Activated CD8-positive, alpha-beta T cell treated with anti-CD3 and anti-CD28 coated beads, Interleukin-2, amount 10 ng/mL, durations not matched to agents 7 days and 5 days (primary cell): ENCODE measurements at regions not wholly inside any gene's neighbourhood (a gene's known extent, or its start where the extent isn't known, plus 50 kb on each side); places are given as distances from the start of the nearest gene placed in this dataset.

Experiments
- ATAC-seq: fragments of 150-1000 bp; cut with Tn5 transposase; one replicate; pipeline ENCODE4 v1.10.0; 2021; ENCODE audit warnings: moderate library complexity
- CTCF ChIA-PET: fragments of 350-600 bp; sonication (Branson Sonifier 250); formaldehyde crosslinking; loops from one replicate; lab custom pipeline; 2021; ENCODE audit warnings: antibody characterized with exemption; lab: Charles Lee
- POLR2A ChIA-PET: fragments of 350-600 bp; sonication (Branson Sonifier 250); formaldehyde crosslinking; loops from one replicate; lab custom pipeline; 2021; ENCODE audit warnings: antibody characterized with exemption; lab: Charles Lee
- DNase-seq: peaks from one replicate; pipeline ENCODE4 v3.0.0-alpha.2; 2020
- H3K27ac Mint-ChIP-seq: one replicate; pipeline ENCODE4 v1.8.0; 2021; ENCODE audit warnings: mild to moderate bottlenecking, mixed read lengths
- H3K27me3 Mint-ChIP-seq: one replicate; pipeline ENCODE4 v1.8.0; 2021; ENCODE audit warnings: low read depth, mixed read lengths
- H3K36me3 Mint-ChIP-seq: one replicate; pipeline ENCODE4 v1.8.0; 2021; ENCODE audit warnings: low read depth, mixed read lengths
- H3K4me1 Mint-ChIP-seq: one replicate; pipeline ENCODE4 v1.8.0; 2021; ENCODE audit warnings: low read depth, mixed read lengths
- H3K4me3 Mint-ChIP-seq: one replicate; pipeline ENCODE4 v1.8.0; 2021; ENCODE audit warnings: mild to moderate bottlenecking, mixed read lengths
- H3K9me3 Mint-ChIP-seq: one replicate; pipeline ENCODE4 v1.8.0; 2022; ENCODE audit warnings: mixed read lengths; ENCODE audit not compliant: insufficient read depth

DNA sequence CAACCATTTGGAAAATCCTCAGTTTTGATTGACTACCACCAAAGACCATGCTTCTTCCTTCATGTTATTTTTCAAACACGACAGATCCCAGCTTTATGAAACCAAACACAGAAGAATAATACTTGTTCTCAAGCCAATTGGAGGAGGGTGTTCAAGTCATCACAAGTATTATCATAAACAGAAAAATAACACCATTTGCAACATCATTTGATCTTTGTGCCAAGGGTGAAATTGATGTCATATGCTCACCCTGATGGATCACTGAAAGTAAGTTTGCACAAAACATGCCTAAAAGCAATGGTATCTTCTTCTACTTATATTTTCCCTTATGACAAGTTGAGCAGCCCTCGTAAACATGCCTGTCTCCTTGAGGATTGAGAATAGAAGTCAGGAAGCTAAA, 448.0 kb upstream of the ZEB2 start:
- Mint-ChIP-seq H3K27ac (no peak overlapping the region), H3K9me3 (peaks cover 8% of the 10 kb centered on the region)
- CTCF ChIA-PET = no interaction called here

DNA sequence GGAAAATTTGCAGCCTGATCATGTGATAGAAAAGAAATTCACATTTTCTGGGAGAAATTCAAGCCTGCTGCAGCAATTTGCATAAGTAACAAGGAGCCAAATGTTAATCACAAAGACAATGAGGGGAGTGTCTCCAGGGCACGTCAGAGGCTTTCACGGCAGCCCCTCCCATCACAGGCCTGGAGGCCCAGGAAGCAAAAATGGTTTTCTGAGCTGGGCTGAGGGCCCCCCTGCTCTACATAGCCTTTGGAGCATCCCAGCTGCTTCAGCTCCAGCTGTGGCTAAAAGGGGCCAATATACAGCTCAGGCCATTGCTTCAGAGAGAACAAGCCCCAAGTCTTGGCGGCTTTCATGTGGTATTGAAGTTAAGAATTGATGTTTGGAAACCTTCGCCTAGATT, 445.3 kb upstream of the ZEB2 start:
- ATAC-seq (no peak), DNase-seq (no peak)
- H3K27ac Mint-ChIP-seq = no peak overlapping the region
- H3K4me3 Mint-ChIP-seq = no peak overlapping the region
- H3K4me1 Mint-ChIP-seq = no peaks in the 10 kb centered on the region
- CTCF ChIA-PET = no interaction called here
- no peaks in the 10 kb centered on the region for H3K36me3 Mint-ChIP-seq
- POLR2A ChIA-PET = no interaction called here
- peaks cover 8% of the 10 kb centered on the region for H3K9me3 Mint-ChIP-seq
- no peaks in the 10 kb centered on the region for H3K27me3 Mint-ChIP-seq

More for the DNA sequence above, 448.0 kb upstream of the ZEB2 start:
- ATAC-seq (no peak), DNase-seq (no peak)
- POLR2A ChIA-PET = no interaction called here
- Mint-ChIP-seq H3K27me3 (no peaks in the 10 kb centered on the region), H3K4me3 (no peak overlapping the region), H3K36me3 (no peaks in the 10 kb centered on the region), H3K4me1 (no peaks in the 10 kb centered on the region)

DNA sequence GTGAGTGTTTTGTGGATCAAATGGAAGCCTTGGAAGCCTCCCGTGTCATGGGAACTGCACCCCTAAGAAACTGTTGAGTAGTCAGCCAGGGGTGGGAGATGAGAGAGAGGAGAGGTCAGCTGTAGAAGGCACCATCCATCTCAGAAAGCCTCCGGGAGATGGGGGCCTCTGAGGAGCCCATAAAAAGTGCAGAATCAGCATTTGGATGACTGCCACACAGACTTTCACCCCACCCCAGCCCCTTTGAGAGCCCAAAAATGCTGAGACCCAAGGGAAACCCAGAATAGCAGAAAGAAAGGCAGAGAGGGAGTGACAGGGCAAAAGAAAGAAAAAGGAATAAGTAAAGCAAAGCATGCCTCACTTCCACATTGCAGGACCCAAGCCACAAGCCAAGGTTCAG, 443.1 kb upstream of the ZEB2 start:
- Mint-ChIP-seq H3K9me3 (peaks cover 8% of the 10 kb centered on the region), H3K36me3 (no peaks in the 10 kb centered on the region), H3K4me1 (no peaks in the 10 kb centered on the region), H3K27ac (no peak overlapping the region), H3K27me3 (peaks cover 3% of the 10 kb centered on the region), H3K4me3 (no peak overlapping the region)
- POLR2A ChIA-PET = no interaction called here
- CTCF ChIA-PET = no interaction called here
- no peak for ATAC-seq
- no peak for DNase-seq

DNA sequence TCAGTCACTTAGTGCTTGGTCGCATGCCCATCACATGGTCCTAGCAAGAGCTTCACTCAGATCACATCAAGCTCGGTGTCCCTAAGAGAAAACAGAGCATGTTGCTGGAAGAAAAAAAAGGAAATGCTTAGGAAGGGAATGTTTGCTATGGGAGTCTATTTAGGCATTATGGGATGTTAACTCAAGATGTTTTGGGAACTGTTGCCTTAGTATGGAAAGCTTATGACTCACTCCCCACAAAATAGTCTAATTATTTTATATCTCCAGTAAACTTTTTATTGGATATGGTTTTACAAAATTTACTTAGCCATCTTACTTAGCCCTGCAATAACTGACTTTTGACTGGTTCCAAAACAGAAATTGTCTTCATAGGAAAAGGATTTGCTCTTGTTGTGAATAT, 439.5 kb upstream of the ZEB2 start:
- H3K27me3 Mint-ChIP-seq = peaks cover 3% of the 10 kb centered on the region
- H3K4me1 Mint-ChIP-seq = no peaks in the 10 kb centered on the region
- H3K9me3 Mint-ChIP-seq = peaks cover 1% of the 10 kb centered on the region
- DNase-seq = no peak
- POLR2A ChIA-PET = no interaction called here
- H3K27ac Mint-ChIP-seq = no peak overlapping the region
- H3K4me3 Mint-ChIP-seq = no peak overlapping the region
- no peak for ATAC-seq
- CTCF ChIA-PET = no interaction called here
- no peaks in the 10 kb centered on the region for H3K36me3 Mint-ChIP-seq

DNA sequence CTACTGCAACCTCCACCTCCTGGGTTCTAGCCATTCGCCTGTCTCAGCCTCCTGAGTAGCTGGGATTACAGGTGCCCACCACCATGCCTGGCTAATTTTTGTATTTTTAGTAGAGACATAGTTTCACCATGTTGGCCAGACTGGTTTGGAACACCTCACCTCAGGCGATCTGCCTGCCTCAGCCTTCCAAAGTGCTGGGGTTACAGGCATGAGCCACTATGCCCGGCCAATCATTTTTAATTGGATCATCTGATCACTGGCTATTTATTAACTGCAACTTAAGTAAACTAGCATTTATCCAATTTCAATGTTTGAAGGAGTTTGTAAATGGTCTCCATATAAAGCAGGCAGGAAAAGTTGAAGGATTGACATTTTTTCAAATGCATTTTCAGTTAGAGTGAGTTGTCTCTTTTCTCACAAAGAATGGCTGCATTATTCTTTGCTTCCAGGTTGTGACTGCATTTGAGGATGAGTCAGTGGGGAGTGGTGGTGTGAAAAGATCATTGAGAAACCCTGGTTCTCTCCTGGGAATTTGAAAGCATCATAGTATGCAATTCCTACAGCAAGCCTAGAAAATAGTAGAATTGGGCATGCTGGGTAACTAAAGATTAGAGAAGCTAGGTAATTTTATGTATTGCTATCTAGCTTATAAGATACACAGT, 431.1 kb upstream of the ZEB2 start:
- H3K4me3 Mint-ChIP-seq = no peak overlapping the region
- DNase-seq = no peak
- no peaks in the 10 kb centered on the region for H3K27me3 Mint-ChIP-seq
- POLR2A ChIA-PET = no interaction called here
- no peaks in the 10 kb centered on the region for H3K4me1 Mint-ChIP-seq
- H3K36me3 Mint-ChIP-seq = no peaks in the 10 kb centered on the region
- CTCF ChIA-PET = no interaction called here
- H3K9me3 Mint-ChIP-seq = no peaks in the 10 kb centered on the region
- no peak overlapping the region for H3K27ac Mint-ChIP-seq
- ATAC-seq = no peak

DNA sequence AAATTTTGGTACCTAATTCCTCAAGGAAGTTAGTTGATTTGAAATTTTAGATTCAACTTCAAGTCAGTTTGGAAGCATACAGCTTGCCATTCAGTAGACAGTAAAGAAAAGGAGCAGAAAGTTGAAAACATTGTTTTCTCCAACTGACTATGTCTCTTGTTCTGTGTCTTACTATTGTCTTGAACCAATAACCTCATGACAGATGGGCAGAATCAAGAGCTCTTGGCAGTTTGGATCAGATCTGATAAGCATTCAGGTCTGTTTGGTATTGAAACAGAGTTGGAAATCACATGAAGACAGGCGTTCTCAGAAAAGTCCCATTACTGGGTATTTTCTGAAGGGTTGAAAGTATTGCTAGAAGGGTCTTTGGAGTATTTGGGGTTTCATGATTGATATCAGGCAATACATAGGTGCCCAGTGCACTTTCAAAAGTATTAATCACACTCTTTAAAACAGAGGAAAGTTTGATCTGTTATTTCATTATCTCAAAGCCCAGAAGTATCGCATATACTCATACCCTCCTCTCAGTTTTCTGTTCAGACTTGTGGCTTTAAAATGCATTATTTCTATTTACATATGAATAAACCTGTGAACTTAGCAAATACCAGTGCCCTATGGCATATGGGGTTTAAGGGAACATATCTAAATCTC, 428.4 kb upstream of the ZEB2 start:
- H3K27me3 Mint-ChIP-seq = no peaks in the 10 kb centered on the region
- H3K36me3 Mint-ChIP-seq = no peaks in the 10 kb centered on the region
- H3K27ac Mint-ChIP-seq = no peak overlapping the region
- ATAC-seq = no peak
- no peaks in the 10 kb centered on the region for H3K9me3 Mint-ChIP-seq
- no peak for DNase-seq
- ChIA-PET POLR2A (no interaction called here), CTCF (no interaction called here)
- no peaks in the 10 kb centered on the region for H3K4me1 Mint-ChIP-seq
- H3K4me3 Mint-ChIP-seq = no peak overlapping the region

DNA sequence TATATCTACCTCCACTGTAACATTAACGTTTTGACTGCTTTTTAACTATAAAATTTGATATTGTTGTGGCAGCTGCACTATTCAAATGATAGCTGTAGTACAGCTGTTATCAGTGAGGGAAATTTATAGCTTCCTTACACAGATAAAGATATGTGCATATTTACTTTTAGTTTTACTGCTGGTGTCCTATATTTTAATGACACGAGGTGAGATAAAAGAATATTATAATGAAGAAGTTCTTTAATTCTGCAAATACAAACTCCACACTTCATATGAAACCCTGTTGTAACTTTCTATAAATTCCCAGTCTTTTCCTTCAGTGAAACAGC, 427.8 kb upstream of the ZEB2 start:
- ATAC-seq = no peak

DNA sequence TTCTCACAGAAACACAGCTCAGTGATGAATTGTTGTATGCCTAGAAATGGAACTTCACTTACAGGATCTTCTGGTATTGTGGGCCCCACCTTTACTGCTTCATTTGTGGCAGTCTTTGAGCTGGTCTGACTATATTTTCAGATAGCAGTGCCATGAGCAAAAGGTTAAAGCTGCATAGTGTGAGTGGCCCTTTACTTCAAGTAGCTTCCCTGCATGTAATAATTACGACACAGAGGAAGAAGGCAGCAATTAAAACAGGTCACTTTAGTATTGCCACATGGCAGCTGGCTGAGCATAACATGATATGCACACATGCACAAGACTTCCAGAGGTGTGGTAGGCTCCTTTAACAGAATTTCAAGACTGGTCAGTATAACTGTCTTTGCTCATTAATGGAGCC, 426.3 kb upstream of the ZEB2 start:
- H3K9me3 Mint-ChIP-seq = no peaks in the 10 kb centered on the region
- POLR2A ChIA-PET = no interaction called here
- no peaks in the 10 kb centered on the region for H3K36me3 Mint-ChIP-seq
- H3K27ac Mint-ChIP-seq = no peak overlapping the region
- H3K27me3 Mint-ChIP-seq = no peaks in the 10 kb centered on the region
- no peak for DNase-seq
- no peak overlapping the region for H3K4me3 Mint-ChIP-seq
- no peak for ATAC-seq
- H3K4me1 Mint-ChIP-seq = no peaks in the 10 kb centered on the region
- CTCF ChIA-PET = no interaction called here

More for the DNA sequence above, 427.8 kb upstream of the ZEB2 start:
- Mint-ChIP-seq H3K27ac (no peak overlapping the region), H3K4me3 (no peak overlapping the region), H3K9me3 (no peaks in the 10 kb centered on the region), H3K27me3 (no peaks in the 10 kb centered on the region), H3K36me3 (no peaks in the 10 kb centered on the region), H3K4me1 (no peaks in the 10 kb centered on the region)
- ChIA-PET CTCF (no interaction called here), POLR2A (no interaction called here)
- DNase-seq = no peak

DNA sequence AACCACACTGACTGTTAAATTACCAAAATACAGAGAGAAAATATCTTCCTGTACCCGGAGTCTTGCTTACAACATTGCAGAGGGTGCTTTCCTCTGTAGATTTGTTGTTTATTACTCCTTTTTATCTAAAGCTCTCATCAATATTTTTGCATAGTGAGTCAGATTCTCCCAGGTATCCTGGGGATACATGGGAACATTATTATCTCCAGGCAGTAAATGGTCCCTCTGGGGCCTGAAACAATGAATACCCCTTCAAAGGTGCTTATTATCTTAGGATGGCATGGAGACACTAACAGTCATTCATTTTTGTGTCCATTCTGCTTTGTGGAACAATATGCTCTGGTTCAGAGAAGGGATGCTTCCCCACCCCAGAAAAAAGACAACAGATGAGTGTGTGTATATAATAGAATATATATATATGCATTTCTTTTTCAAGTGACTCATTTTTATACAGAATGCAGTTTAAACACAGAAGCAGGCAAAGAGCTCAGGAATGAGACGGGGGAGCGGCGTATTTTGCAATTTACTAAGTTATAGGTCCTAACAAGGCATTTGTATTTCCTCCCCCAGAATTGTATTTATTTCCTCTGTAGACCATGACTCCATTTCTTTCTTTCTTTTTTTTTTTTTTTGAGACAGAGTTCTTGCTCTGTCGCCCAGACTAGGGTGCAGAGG, 424.8 kb upstream of the ZEB2 start:
- H3K27ac Mint-ChIP-seq = no peak overlapping the region
- H3K27me3 Mint-ChIP-seq = no peaks in the 10 kb centered on the region
- ChIA-PET CTCF (no interaction called here), POLR2A (no interaction called here)
- ATAC-seq (no peak), DNase-seq (no peak)
- H3K36me3 Mint-ChIP-seq = no peaks in the 10 kb centered on the region
- H3K4me1 Mint-ChIP-seq = no peaks in the 10 kb centered on the region
- no peak overlapping the region for H3K4me3 Mint-ChIP-seq
- no peaks in the 10 kb centered on the region for H3K9me3 Mint-ChIP-seq

DNA sequence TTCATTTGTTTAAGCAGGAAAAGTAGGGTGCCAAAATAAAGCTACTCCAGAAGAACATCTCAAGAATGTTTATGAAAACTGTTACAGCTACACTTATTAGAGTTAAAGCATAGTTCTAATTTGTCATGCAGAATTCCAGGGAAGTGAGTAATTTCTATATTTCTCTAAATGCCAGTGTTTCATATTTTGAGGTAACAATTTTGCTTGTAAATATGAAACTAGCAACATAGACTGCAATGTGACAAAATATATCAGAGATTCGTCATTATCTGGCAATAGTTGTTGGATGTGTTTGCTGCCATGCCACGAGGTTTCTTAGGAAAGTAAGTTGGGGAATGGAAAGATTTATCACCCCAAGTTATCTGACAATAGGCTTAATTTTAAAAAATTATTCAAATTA, 424.1 kb upstream of the ZEB2 start:
- no peak for ATAC-seq
- no peaks in the 10 kb centered on the region for H3K36me3 Mint-ChIP-seq
- DNase-seq = no peak
- no peaks in the 10 kb centered on the region for H3K4me1 Mint-ChIP-seq
- no peak overlapping the region for H3K27ac Mint-ChIP-seq
- no peak overlapping the region for H3K4me3 Mint-ChIP-seq
- ChIA-PET CTCF (no interaction called here), POLR2A (no interaction called here)
- H3K9me3 Mint-ChIP-seq = no peaks in the 10 kb centered on the region
- H3K27me3 Mint-ChIP-seq = no peaks in the 10 kb centered on the region

DNA sequence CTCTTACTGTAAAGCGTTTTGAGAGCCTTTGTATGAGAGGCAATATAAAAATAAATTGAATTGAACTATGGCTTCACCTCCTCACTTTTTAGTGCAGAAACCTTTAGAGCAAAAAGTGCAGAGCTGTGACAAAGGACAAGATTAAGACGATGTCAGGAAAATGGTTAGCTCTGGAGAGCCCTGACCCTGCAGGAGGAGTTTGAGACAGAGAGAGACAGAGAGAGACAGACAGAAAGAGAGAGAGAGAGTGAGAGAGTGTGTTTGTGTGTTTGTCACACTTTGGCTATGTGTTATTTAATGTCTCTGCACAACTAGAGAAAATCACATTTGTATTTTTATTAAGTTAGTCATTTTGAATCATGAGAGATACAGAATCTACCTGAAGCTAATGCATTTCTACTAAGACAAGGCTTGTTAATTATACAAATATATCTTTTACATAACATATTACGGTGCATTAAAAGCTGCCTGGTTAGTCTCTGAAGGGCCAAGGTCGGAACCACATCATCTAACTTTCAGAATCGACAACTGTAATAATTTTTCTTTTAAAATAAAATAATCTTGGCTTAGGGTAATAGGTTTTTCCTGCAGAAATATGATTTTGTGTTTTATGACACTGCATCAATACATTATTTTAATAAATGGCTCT, 423.5 kb upstream of the ZEB2 start:
- ATAC-seq (no peak), DNase-seq (no peak)
- H3K36me3 Mint-ChIP-seq = no peaks in the 10 kb centered on the region
- no peak overlapping the region for H3K4me3 Mint-ChIP-seq
- H3K4me1 Mint-ChIP-seq = no peaks in the 10 kb centered on the region
- ChIA-PET CTCF (no interaction called here), POLR2A (no interaction called here)
- H3K27me3 Mint-ChIP-seq = no peaks in the 10 kb centered on the region
- no peaks in the 10 kb centered on the region for H3K9me3 Mint-ChIP-seq
- no peak overlapping the region for H3K27ac Mint-ChIP-seq

DNA sequence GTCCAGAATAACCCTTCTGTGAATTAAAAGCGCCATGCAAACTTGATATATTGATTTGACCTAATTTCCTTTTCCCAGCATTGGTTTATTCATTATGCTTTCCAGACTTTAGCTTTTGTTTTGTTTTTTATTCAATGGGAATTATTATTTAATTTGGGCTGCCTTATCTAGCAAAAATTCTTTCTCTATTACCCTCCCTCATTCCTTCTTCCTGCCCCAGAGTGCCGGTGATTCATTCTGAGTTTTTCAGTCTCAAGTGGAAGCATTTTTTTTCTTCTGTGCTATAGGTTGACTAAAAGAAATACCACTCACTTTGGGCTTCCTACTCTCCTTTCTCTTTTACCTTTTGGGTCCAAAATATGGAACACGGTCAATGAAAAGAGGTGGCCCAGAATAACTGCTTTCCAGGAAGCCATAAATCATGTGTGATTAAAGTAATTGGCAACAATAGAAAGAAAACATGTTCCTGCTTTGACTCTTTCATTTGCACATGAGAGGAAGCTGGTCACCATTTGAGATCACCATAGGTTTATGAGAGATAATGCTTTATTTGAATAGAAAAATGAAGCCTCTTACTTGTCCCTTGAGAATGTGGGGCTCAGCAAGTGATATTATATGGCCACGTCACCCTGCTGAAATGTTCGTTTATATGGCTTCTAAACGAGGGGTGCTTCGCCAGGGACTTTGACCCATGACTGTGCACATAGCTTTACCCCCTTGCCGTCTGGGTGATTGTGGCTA, 422.8 kb upstream of the ZEB2 start:
- no peak for DNase-seq
- ChIA-PET CTCF (no interaction called here), POLR2A (no interaction called here)
- Mint-ChIP-seq H3K4me3 (no peak overlapping the region), H3K4me1 (no peaks in the 10 kb centered on the region), H3K27ac (no peak overlapping the region), H3K27me3 (no peaks in the 10 kb centered on the region), H3K36me3 (no peaks in the 10 kb centered on the region), H3K9me3 (no peaks in the 10 kb centered on the region)
- ATAC-seq = no peak
